HG02852 (cell line): ENCODE measurements at regions not wholly inside any gene's neighbourhood (a gene's known extent, or its start where the extent isn't known, plus 50 kb on each side); places are given as distances from the start of the nearest gene placed in this dataset.
A peak's percentile ranks its signal among the peaks of the same experiment; 100 is the strongest.
"Not testable (repeated sequence)": the region's sequence is repeated elsewhere in the genome, so short reads cannot be mapped to it uniquely, and the experiment has no call there.

Experiments
- ATAC-seq: cut with Tn5 transposase; IDR thresholded peaks from one replicate; pipeline ENCODE4 v1.9.1; 2021; ENCODE audit warnings: mild to moderate bottlenecking, moderate library complexity; ENCODE audit not compliant: unreplicated experiment

DNA sequence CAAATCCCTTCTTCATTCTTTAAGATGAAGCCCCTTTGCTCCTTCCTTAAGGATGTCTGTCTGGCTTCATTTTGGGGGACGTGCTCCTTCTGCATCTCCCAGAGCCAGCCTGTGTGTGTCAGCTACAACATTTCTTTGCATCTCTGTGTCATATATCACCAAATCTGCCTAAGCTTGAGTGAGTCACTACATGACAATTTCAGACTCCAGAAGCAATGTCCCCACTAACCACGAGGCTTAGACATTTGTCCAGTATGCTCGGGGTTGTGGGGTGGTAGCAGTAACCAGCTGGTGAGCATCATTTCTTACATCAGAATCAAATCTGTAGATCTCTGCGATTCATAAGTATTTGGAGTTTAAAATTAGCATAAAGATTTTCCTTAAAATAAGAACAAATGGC, 54.1 kb upstream of the USP14 start:
- not testable (repeated sequence) for ATAC-seq

DNA sequence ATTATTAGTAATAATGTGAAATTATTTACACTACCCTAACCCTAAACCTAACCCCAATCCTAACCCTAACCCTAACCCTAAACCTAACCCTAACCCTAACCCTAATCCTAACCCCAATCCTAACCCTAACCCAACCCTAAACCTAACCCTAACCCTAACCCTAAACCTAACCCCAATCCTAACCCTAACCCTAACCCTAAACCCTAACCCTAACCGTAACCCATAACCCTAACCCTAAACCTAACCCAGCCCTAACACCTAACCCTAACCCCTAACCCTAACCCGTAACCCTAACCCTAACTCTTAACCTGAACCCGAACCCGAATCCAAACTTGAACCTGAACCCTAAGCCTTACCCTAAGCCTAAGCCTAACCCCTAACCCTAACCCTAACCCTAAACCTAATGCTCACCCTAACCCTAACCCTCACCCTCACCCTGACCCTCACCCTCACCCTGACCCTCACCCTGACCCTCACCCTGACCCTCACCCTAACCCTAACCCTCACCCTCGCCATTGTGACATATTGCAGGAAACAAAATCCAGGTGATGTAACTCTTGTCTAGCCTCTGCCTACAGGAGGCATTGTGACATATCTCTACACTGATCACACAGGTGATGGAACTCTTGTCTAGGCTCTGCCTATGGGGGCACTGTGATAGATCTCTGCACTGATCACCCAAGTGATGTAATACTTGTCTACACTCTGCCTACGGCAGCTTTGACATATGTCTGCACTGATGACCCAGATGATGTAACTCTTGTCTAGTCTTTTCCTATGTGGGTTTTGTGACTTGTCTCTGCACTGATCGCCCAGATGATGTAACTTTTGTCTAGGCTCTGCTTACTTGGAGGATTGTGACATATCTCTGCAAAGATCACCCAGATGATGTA, 53.0 kb upstream of the USP14 start:
- not testable (repeated sequence) for ATAC-seq

DNA sequence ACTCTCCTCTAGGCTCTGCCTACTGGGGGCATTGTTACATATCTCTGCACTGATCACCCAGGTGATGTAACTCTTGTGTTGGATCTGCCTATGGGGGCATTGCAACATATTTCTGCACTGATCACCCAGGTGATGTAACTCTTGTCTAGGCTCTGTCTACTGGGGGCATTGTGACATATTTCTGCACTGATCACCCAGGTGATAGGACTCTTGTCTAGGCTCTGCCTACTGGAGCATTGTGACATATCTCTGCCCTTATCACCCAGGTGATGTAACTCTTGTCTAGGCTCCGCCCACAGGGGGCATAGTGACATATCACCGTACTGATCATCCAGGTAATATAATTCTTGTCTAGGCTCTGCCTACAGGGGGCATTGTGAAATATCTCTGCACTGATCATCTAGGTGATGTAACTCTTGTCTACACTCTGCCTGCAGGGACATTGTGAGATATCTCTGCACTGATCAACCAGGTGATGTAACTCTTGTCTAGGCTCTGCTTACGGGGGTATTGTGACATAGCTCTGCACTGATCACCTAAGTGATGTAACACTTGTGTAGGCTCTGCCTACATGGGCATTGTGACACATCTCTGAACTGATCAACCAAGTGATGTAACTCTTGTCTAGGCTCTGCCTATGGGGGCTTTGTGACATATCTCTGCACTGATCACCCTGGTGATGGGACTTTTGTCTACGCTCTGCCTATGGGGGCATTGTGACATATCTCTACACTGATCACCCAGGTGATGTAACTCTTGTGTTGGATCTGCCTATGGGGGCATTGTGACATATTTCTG, 52.1 kb upstream of the USP14 start:
- ATAC-seq = not testable (repeated sequence)

DNA sequence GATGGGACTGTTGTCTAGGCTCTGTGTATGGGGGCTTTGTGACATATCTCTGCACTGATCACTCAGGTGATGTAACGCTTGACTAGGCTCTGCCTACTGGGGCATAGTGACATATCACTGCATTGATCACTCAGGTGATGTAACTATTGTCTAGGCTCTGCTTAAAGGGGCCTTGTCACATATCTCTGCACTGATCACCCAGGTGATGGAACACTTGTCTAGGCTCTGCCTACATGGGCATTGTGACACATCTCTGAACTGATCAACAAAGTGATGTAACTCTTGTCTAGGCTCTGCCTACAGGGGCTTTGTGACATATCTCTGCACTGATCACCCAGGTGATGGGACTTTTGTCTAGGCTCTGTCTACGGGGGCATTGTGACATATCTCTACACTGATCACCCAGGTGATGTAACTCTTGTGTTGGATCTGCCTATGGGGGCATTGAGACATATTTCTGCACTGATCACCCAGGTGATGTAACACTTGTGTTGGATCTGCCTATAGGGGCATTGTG, 51.4 kb upstream of the USP14 start:
- ATAC-seq = not testable (repeated sequence)

DNA sequence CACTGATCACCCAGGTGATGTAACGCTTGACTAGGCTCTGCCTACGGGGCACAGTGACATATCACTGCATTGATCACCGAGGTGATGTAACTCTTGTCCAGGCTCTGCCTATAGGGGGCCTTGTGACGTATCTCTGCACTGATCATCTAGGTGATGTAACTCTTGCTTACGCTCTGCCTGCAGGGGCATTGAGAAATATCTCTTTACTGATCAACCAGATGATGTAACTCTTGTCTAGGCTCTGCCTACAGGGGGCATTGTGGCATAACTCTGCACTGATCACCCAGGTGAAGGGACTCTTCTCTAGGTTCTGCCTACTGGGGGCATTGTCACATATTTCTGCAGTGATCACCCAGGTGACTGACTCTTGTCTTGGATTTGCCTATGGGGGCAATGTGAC, 50.9 kb upstream of the USP14 start:
- ATAC-seq = not testable (repeated sequence)

DNA sequence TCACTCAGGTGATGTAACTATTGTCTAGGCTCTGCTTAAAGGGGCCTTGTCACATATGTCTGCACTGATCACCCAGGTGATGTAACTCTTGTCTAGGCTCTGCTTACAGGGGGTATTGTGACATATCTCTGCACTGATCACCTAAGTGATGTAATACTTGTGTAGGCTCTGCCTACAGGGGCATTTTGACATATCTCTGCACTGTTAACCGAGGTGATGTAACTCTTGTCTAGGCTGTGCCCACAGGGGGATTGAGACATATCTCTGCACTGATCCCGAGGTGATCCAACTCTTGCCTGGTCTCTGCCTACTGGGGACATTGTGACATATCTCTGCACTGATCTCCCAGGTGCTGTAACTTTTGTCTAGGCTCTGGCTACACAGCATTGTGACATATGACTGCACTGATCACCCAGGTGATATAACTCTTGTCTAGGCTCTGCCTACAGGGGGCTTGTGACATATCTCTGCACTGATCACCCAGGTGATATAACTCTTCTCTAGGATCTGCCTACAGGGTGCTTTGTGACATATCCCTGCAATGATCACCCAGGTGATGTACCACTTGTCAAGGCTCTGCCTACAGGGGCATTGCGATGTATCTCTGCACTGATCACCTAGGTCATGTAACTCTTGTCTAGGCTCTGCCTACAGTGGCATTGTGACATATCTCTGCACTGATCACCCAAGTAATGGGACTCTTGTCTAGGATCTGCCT, 50.3 kb upstream of the USP14 start:
- peak; percentile 32 for ATAC-seq
